Endothelial cell (in vitro differentiated cells): ENCODE measurements at regions not wholly inside any gene's neighbourhood (a gene's known extent, or its start where the extent isn't known, plus 50 kb on each side); places are given as distances from the start of the nearest gene placed in this dataset.

Source experiments
- DNase-seq: peaks from one replicate; pipeline ENCODE4 v3.0.0; 2021; ENCODE audit warnings: low spot score
- H3K27ac Mint-ChIP-seq: one replicate; pipeline ENCODE4 v1.8.0; 2021; ENCODE audit warnings: mixed read lengths, inconsistent platforms; ENCODE audit not compliant: unreplicated experiment
- H3K27me3 Mint-ChIP-seq: one replicate; pipeline ENCODE4 v1.8.0; 2021; ENCODE audit warnings: mild to moderate bottlenecking, moderate library complexity, mixed read lengths, inconsistent platforms; ENCODE audit not compliant: unreplicated experiment
- H3K36me3 Mint-ChIP-seq: one replicate; pipeline ENCODE4 v1.8.0; 2021; ENCODE audit warnings: mild to moderate bottlenecking, low read depth, mixed read lengths, inconsistent platforms; ENCODE audit not compliant: unreplicated experiment
- H3K4me1 Mint-ChIP-seq: one replicate; pipeline ENCODE4 v1.8.0; 2021; ENCODE audit warnings: mild to moderate bottlenecking, mixed read lengths, inconsistent platforms; ENCODE audit not compliant: unreplicated experiment
- H3K4me3 Mint-ChIP-seq: one replicate; pipeline ENCODE4 v1.8.0; 2021; ENCODE audit warnings: mild to moderate bottlenecking, mixed read lengths, inconsistent platforms; ENCODE audit not compliant: unreplicated experiment
- H3K9me3 Mint-ChIP-seq: one replicate; pipeline ENCODE4 v1.8.0; 2021; ENCODE audit warnings: mixed read lengths, inconsistent platforms; ENCODE audit not compliant: unreplicated experiment
- CTCF ChIP-seq: fragments of 200-600 bp; sonication (generic); IDR thresholded peaks from one replicate; pipeline ENCODE4 v1.5.0; 2021; ENCODE audit warnings: antibody characterized with exemption; ENCODE audit not compliant: unreplicated experiment

- no peaks in the 10 kb centered on the region for H3K9me3 Mint-ChIP-seq
- DNase-seq = no peak
- H3K4me3 Mint-ChIP-seq = no peak overlapping the region
- no peaks in the 10 kb centered on the region for H3K4me1 Mint-ChIP-seq
- peaks cover 2% of the 10 kb centered on the region for H3K27me3 Mint-ChIP-seq
- no peak overlapping the region for H3K27ac Mint-ChIP-seq
- no peak for TF ChIP-seq CTCF
- no peaks in the 10 kb centered on the region for H3K36me3 Mint-ChIP-seq
Observed at GRCh38 chr4:1537410-1538095, 131.3 kb upstream of the NKX1-1 start.

DNA sequence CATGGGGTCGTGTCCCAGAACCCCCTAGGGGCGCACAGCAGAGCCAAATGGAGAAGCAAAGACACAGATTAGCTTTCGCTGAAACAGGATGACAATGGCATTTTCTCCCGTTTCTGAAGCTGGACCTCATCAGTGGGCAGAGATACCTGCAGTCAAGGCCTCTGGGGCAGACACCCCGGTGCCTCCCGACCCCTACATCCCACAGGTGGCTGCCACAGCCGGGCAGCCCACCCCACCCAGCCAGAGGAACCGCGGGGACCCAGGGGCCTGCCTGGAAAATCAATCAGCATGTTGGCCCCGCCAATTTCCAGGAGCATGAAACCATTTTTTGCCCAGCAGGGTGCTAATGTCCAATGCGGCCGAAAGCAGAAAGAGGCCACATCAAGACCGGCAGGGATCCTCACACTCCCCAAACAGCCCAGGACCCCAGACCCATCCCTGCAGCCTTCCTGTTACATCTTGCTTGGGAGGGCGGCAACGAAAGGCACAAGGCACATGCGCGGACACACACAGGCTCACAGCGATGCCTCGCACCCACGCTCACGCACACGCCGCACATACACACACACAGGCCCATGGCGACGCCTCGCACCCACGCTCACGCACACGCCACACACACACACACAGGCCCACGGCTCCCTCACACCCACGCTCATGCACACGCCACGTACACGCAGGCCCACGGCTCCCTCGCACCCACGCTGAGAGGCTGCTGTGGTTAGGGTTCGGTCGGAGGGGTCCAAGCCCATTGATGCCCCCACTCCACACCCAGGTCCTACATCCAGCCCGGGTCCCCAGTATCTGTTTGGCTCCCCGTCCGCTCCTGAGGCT lies 130.6 kb upstream of the NKX1-1 start:
- H3K36me3 Mint-ChIP-seq = no peaks in the 10 kb centered on the region
- no peak for DNase-seq
- no peaks in the 10 kb centered on the region for H3K4me1 Mint-ChIP-seq
- TF ChIP-seq CTCF = no peak
- peaks cover 2% of the 10 kb centered on the region for H3K27me3 Mint-ChIP-seq
- H3K9me3 Mint-ChIP-seq = no peaks in the 10 kb centered on the region
- no peak overlapping the region for H3K4me3 Mint-ChIP-seq
- no peak overlapping the region for H3K27ac Mint-ChIP-seq

GRCh38 chr4:1535926-1536578 lies 129.8 kb upstream of the NKX1-1 start:
- no peaks in the 10 kb centered on the region for H3K4me1 Mint-ChIP-seq
- TF ChIP-seq CTCF = no peak
- H3K27ac Mint-ChIP-seq = no peak overlapping the region
- no peak overlapping the region for H3K4me3 Mint-ChIP-seq
- H3K9me3 Mint-ChIP-seq = no peaks in the 10 kb centered on the region
- no peak for DNase-seq
- peaks cover 2% of the 10 kb centered on the region for H3K27me3 Mint-ChIP-seq
- H3K36me3 Mint-ChIP-seq = no peaks in the 10 kb centered on the region

- Mint-ChIP-seq H3K27me3 (peaks cover 4% of the 10 kb centered on the region), H3K27ac (no peak overlapping the region), H3K9me3 (no peaks in the 10 kb centered on the region), H3K4me3 (no peak overlapping the region), H3K36me3 (no peaks in the 10 kb centered on the region), H3K4me1 (no peaks in the 10 kb centered on the region)
- no peak for DNase-seq
- no peak for TF ChIP-seq CTCF
Observed at GRCh38 chr4:1534876-1535526, 128.8 kb upstream of the NKX1-1 start.
